H9 (cell line): ENCODE measurements at regions not wholly inside any gene's neighbourhood (a gene's known extent, or its start where the extent isn't known, plus 50 kb on each side); places are given as distances from the start of the nearest gene placed in this dataset.
"Not testable (repeated sequence)": the region's sequence is repeated elsewhere in the genome, so short reads cannot be mapped to it uniquely, and the experiment has no call there.

Experiments used
- DNase-seq: peaks from one replicate; pipeline ENCODE4 v3.0.0-alpha.2; 2017
- H2AFZ ChIP-seq: one replicate; pipeline ENCODE4 v1.6.1; 2013; ENCODE audit warnings: mild to moderate bottlenecking, low read length, control low read depth, moderate library complexity
- H2AK5ac ChIP-seq: 2 replicates; pipeline ENCODE4 v1.6.1; 2013; ENCODE audit warnings: low read length, control low read depth, mixed read lengths; ENCODE audit not compliant: insufficient read length
- H2BK120ac ChIP-seq: one replicate; pipeline ENCODE4 v1.6.1; 2013; ENCODE audit warnings: low read depth, mild to moderate bottlenecking, low read length, control low read depth, inconsistent platforms; ENCODE audit not compliant: poor library complexity, severe bottlenecking
- H2BK12ac ChIP-seq: 2 replicates; pipeline ENCODE4 v1.6.1; 2013; ENCODE audit warnings: low read length, control low read depth, mixed read lengths, low read depth; ENCODE audit not compliant: insufficient read length
- H2BK15ac ChIP-seq: 2 replicates; pipeline ENCODE4 v1.6.1; 2013; ENCODE audit warnings: low read depth, low read length, control low read depth
- H2BK20ac ChIP-seq: one replicate; pipeline ENCODE4 v1.6.1; 2013; ENCODE audit warnings: low read depth, mild to moderate bottlenecking, low read length, control low read depth, inconsistent platforms; ENCODE audit not compliant: poor library complexity, severe bottlenecking
- H2BK5ac ChIP-seq: 2 replicates; pipeline ENCODE4 v1.6.1; 2013; ENCODE audit warnings: low read length, control low read depth, mixed read lengths; ENCODE audit not compliant: insufficient read length
- H3K14ac ChIP-seq: 2 replicates; pipeline ENCODE4 v1.6.1; 2013; ENCODE audit warnings: low read length, control low read depth; ENCODE audit not compliant: insufficient read depth
- H3K18ac ChIP-seq: 2 replicates; pipeline ENCODE4 v1.6.1; 2013; ENCODE audit warnings: low read depth, mild to moderate bottlenecking, mixed read lengths, low read length, control low read depth; ENCODE audit not compliant: insufficient read length
- H3K23ac ChIP-seq: 2 replicates; pipeline ENCODE4 v1.6.1; 2013; ENCODE audit warnings: low read length, control low read depth, mixed read lengths, low read depth; ENCODE audit not compliant: insufficient read length
- H3K23me2 ChIP-seq: 2 replicates; pipeline ENCODE4 v1.6.1; 2013; ENCODE audit warnings: low read depth, mild to moderate bottlenecking, mixed read lengths, low read length, control low read depth; ENCODE audit not compliant: insufficient read length, poor library complexity, severe bottlenecking
- H3K27ac ChIP-seq: 2 replicates; pipeline ENCODE4 v1.5.1; 2013; ENCODE audit warnings: low read length, control low read depth, mixed read lengths, low read depth; ENCODE audit not compliant: insufficient read length
- H3K27me3 ChIP-seq: 2 replicates; pipeline ENCODE4 v1.6.1; 2013; ENCODE audit warnings: low read length, control low read depth, inconsistent platforms; ENCODE audit not compliant: insufficient read depth
- H3K4ac ChIP-seq: 2 replicates; pipeline ENCODE4 v1.6.1; 2013; ENCODE audit warnings: low read depth, mild to moderate bottlenecking, control low read depth, inconsistent platforms, low read length, moderate library complexity
- H3K4me1 ChIP-seq: 2 replicates; pipeline ENCODE4 v1.6.1; 2013; ENCODE audit warnings: low read length, control low read depth, inconsistent platforms; ENCODE audit not compliant: insufficient read depth
- H3K4me2 ChIP-seq: 2 replicates; pipeline ENCODE4 v1.6.1; 2013; ENCODE audit warnings: low read length, control low read depth, mixed read lengths; ENCODE audit not compliant: insufficient read length, insufficient read depth
- H3K56ac ChIP-seq: 2 replicates; pipeline ENCODE4 v1.6.1; 2013; ENCODE audit warnings: low read depth, mild to moderate bottlenecking, mixed read lengths, low read length, control low read depth; ENCODE audit not compliant: insufficient read length
- H3K79me1 ChIP-seq: 2 replicates; pipeline ENCODE4 v1.6.1; 2013; ENCODE audit warnings: low read depth, mild to moderate bottlenecking, moderate library complexity, low read length, control low read depth, inconsistent platforms; ENCODE audit not compliant: insufficient read depth, poor library complexity, severe bottlenecking
- H3K79me2 ChIP-seq: 2 replicates; pipeline ENCODE4 v1.6.1; 2013; ENCODE audit warnings: low read length, control low read depth, inconsistent platforms; ENCODE audit not compliant: insufficient read depth
- H3K9ac ChIP-seq: 2 replicates; pipeline ENCODE4 v1.6.1; 2013; ENCODE audit warnings: low read length, control low read depth, mixed read lengths; ENCODE audit not compliant: insufficient read length; ENCODE audit errors: extremely low read depth
- H3K9me3 ChIP-seq: one replicate; pipeline ENCODE4 v1.6.1; 2013; ENCODE audit warnings: low read depth, low read length, inconsistent platforms; ENCODE audit not compliant: control insufficient read depth
- H3T11ph ChIP-seq: one replicate; pipeline ENCODE4 v1.6.1; 2013; ENCODE audit warnings: mild to moderate bottlenecking, low read length, control low read depth, inconsistent platforms
- H4K20me1 ChIP-seq: one replicate; pipeline ENCODE4 v1.6.1; 2013; ENCODE audit not compliant: control insufficient read depth, insufficient read length, insufficient read depth
- H4K5ac ChIP-seq: 2 replicates; pipeline ENCODE4 v1.6.1; 2013; ENCODE audit warnings: low read depth, mild to moderate bottlenecking, mixed read lengths, low read length, control low read depth; ENCODE audit not compliant: insufficient read length
- H4K8ac ChIP-seq: replicated peaks from 2 replicates; pipeline ENCODE4 v1.6.1; 2013; ENCODE audit warnings: low read length, control low read depth, mixed read lengths, low read depth; ENCODE audit not compliant: insufficient read length
- H4K91ac ChIP-seq: 2 replicates; pipeline ENCODE4 v1.6.1; 2013; ENCODE audit warnings: low read depth, mild to moderate bottlenecking, moderate library complexity, mixed read lengths, low read length, control low read depth; ENCODE audit not compliant: insufficient read length
- H3K27ac Mint-ChIP-seq, 3 experiments: 2 replicates in 2 of 3; 3 replicates in 1 of 3; pipeline ENCODE4 v1.8.0; 2020 to 2021; ENCODE audit warnings: mixed read lengths in 3 of 3, mild to moderate bottlenecking in 1 of 3, moderate library complexity in 1 of 3
- H3K27me3 Mint-ChIP-seq: 2 replicates; pipeline ENCODE4 v1.8.0; 2021; ENCODE audit warnings: low read depth, mild to moderate bottlenecking, moderate library complexity, mixed read lengths
- H3K36me3 Mint-ChIP-seq, 3 experiments: 2 replicates in 2 of 3; 3 replicates in 1 of 3; pipeline ENCODE4 v1.8.0; 2020 to 2021; ENCODE audit warnings: low read depth in 3 of 3, mixed read lengths in 3 of 3; ENCODE audit not compliant: insufficient read depth in 1 of 3
- H3K4me1 Mint-ChIP-seq, 2 experiments: 2 replicates each; pipeline ENCODE4 v1.8.0; 2020; ENCODE audit warnings: mixed read lengths in 2 of 2
- H3K4me3 Mint-ChIP-seq, 2 experiments: 2 replicates in 1 of 2; 3 replicates in 1 of 2; pipeline ENCODE4 v1.8.0; 2020 to 2021; ENCODE audit warnings: mild to moderate bottlenecking in 2 of 2, mixed read lengths in 2 of 2, moderate library complexity in 1 of 2
- H3K9me3 Mint-ChIP-seq, 2 experiments: 2 replicates in 1 of 2; 3 replicates in 1 of 2; pipeline ENCODE4 v1.8.0; 2020; ENCODE audit warnings: mild to moderate bottlenecking in 2 of 2, mixed read lengths in 2 of 2, moderate library complexity in 1 of 2
- WGBS: extraction: QIAGEN DNeasy Blood & Tissue Kit; methylation state at CpG from one replicate; pipeline ENCODE4 v1.1.7; 2013; ENCODE audit warnings: missing lambda C conversion rate, low lambda C conversion rate, mixed read lengths; ENCODE audit not compliant: insufficient read length; ENCODE audit errors: extremely low coverage; 5-methylcytosine and 5-hydroxymethylcytosine counted together

DNA sequence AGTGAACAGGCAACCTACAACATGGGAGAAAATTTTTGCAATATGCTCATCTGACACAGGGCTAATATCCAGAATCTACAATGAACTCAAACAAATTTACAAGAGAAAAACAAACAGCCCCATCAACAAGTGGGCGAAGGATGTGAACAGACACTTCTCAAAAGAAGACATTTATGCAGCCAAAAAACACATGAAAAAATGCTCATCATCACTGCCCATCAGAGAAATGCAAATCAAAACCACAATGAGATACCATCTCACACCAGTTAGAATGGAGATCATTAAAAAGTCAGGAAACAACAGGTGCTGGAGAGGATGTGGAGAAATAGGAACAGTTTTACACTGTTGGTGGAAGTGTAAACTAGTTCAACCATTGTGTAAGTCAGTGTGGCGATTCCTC is 76.7 kb upstream of the NMU start:
- not testable (repeated sequence) for H4K91ac ChIP-seq, H3T11ph ChIP-seq, H2AK5ac ChIP-seq, H3K27ac Mint-ChIP-seq, H3K4me1 Mint-ChIP-seq, H3K4ac ChIP-seq, H4K8ac ChIP-seq, H2BK120ac ChIP-seq, H3K27ac ChIP-seq, H4K20me1 ChIP-seq, H2AFZ ChIP-seq, H3K27me3 ChIP-seq, H3K9ac ChIP-seq, H3K14ac ChIP-seq, H2BK12ac ChIP-seq, H3K9me3 ChIP-seq, H3K18ac ChIP-seq, H4K5ac ChIP-seq, H2BK20ac ChIP-seq, H3K56ac ChIP-seq, DNase-seq, H2BK15ac ChIP-seq, H3K79me2 ChIP-seq, H3K79me1 ChIP-seq, H3K4me1 ChIP-seq, H3K4me2 ChIP-seq, H2BK5ac ChIP-seq, H3K27me3 Mint-ChIP-seq, H3K23ac ChIP-seq, H3K4me3 Mint-ChIP-seq, H3K23me2 ChIP-seq
- no CpG with 5 or more reads among the region's 2 CpGs for WGBS
- peaks cover under 1 to 14% (median 1%) of the 10 kb centered on the region in 3 experiments; a peak in 5 of 7 replicates for H3K36me3 Mint-ChIP-seq
- peaks cover 14 to 16% of the 10 kb centered on the region in 2 experiments for H3K9me3 Mint-ChIP-seq
